ENCODE measurements at regions not wholly inside any gene's neighbourhood (a gene's known extent, or its start where the extent isn't known, plus 50 kb on each side); places are given as distances from the start of the nearest gene placed in this dataset.

DNA sequence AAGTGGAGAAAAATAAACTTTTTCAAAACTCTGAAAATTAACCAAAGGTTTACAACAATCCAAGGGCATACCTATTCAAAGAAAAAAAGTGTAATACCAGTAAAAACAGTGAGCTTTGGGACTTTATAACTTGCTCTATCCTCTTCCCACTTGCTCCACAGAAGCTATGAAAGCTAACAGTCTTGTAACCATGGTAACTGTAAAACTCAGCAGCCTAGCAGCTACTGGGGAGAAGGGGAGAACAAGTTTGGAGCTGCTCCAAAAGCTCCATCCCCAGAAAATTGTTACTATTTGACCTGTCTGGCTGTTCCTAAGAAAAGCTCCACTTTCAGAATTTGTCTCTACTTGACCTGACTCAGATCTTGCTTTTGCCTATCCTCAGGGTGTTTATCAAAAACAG lies 191.5 kb downstream of the OTUD1 start:
- TF ChIP-seq EZH2 (IDR thresholded peaks at IDR 0.05; ENCODE audit: insufficient read depth, poor library complexity, severe bottlenecking), result no peak
- TF ChIP-seq EZH2phosphoT487 (IDR thresholded peaks at IDR 0.05; ENCODE audit: insufficient read depth, low read depth), result no peak

All from GM23248 (cell line).